Epithelial cell of esophagus (primary cell): ENCODE measurements at regions not wholly inside any gene's neighbourhood (a gene's known extent, or its start where the extent isn't known, plus 50 kb on each side); places are given as distances from the start of the nearest gene placed in this dataset.

ENCODE experiments used
- DNase-seq: peaks from one replicate; pipeline ENCODE4 v3.0.0; 2010; ENCODE audit warnings: low read depth
- H3K4me3 ChIP-seq: 2 replicates; pipeline ENCODE4 v1.5.1; 2011; ENCODE audit warnings: mild to moderate bottlenecking, low read length, control low read depth
- TF ChIP-seq, protein P1 (sequence below): IDR thresholded peaks from 2 replicates; pipeline ENCODE4 v1.5.1; 2011; ENCODE audit warnings: low read depth, mild to moderate bottlenecking, low read length, control low read depth, inconsistent platforms; ENCODE audit not compliant: insufficient read depth; ENCODE audit errors: missing control alignments

DNA sequence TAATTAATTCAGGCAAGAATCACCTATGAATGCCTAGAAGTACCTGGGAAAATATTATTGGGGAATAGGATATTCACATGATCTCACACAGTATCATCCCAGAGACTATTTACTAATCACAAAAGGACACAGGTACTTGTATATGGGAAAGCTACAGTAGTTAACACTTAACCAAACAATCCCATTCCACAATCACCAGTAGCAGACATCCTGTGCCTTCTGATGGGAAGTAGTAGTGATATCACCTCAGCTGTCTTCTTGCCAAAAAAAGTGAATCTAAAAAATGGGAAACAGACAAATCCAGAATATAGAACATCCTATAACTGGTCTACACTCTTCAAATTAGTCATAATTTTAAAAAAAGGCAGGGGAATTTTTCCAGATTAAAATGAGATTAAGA is 75.6 kb upstream of the CCDC150 start:
- no peak for DNase-seq
- H3K4me3 ChIP-seq, result no peak overlapping the region
- TF ChIP-seq, protein P1, sequence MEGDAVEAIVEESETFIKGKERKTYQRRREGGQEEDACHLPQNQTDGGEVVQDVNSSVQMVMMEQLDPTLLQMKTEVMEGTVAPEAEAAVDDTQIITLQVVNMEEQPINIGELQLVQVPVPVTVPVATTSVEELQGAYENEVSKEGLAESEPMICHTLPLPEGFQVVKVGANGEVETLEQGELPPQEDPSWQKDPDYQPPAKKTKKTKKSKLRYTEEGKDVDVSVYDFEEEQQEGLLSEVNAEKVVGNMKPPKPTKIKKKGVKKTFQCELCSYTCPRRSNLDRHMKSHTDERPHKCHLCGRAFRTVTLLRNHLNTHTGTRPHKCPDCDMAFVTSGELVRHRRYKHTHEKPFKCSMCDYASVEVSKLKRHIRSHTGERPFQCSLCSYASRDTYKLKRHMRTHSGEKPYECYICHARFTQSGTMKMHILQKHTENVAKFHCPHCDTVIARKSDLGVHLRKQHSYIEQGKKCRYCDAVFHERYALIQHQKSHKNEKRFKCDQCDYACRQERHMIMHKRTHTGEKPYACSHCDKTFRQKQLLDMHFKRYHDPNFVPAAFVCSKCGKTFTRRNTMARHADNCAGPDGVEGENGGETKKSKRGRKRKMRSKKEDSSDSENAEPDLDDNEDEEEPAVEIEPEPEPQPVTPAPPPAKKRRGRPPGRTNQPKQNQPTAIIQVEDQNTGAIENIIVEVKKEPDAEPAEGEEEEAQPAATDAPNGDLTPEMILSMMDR, result no peak

DNA sequence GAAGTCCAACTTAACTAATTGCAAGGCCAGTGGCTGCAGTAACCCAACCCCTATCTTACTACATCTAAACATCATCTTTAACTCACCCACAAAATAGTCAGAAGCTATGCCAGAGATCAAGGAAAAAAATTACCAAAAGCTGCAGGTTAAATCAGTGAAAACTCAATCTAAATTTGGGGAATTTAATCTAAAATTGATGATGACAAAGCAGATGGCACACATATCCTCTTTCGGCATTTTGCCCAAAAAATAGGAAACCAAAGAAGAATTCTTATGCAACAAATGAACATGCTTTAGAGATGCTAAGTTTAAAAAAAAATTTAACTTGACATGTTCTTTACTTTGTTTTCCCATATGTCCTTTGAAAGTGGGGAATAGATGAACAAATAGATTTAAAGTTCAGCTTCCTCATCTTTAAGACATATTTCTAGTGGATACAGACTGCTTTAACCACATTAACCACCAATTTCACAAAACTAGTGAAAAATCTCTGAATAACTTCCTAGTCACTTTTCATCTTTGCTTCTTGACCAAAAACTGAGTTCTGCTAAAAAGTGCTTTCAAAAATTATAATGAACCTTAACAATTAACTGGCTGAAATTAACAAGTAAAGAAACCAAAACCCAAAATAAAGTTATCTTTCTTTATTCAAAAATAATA is 74.3 kb upstream of the CCDC150 start:
- no peak for DNase-seq
- TF ChIP-seq, protein P1, result no peak
- no peak overlapping the region for H3K4me3 ChIP-seq

DNA sequence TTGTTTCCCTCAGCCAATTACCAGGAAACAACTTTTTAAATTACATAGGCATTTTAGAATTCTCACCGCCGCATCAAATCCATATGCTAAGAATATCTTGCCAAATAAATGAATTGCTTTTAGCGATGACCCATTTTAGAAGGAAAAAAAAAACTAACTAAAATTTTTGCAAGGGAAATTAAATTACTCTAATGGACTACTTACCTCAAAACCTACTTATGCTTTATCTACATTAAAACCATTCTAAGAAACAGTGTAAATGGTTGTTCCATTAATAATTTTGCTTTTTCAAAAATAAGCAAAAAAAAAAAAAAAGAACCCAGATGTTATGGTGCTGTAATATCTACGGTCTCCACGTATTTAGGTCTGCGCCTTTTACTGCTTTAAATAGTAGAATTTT is 73.5 kb upstream of the CCDC150 start:
- TF ChIP-seq, protein P1, result no peak
- no peak for DNase-seq
- no peak overlapping the region for H3K4me3 ChIP-seq

DNA sequence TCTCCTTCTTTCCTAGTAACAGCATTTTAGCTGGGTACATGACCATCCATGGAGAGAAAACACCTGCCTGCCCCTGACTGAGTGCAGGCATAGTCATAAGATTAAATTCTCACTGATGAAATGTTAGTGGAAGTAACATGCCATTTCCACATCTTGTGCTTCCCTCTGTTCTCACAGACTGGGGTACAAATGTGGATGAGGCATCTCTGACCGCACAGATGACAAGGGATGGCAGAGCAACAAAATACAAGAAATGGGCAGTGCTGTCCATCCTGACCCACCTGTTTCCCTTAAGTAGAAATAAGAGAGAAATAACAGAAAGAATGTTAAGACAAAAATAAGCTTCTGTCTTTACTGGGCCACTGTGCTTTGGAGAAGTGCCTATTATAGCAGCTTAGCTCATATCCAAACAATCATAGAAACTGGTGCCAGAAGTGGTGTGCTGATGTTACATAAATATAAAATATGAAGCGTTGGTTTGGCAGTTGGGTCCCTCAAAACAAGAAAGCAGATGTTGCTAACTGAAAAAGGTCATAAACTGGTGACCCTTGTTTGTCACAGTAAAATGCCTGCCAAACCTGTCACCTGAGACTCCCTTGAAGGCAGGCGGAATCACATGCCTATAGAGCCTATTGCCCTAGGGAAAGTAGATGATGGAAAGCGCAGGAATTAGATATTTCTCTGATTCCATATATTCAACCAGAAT is 72.4 kb upstream of the CCDC150 start:
- TF ChIP-seq, protein P1, result no peak
- H3K4me3 ChIP-seq, result no peak overlapping the region
- DNase-seq, result no peak

DNA sequence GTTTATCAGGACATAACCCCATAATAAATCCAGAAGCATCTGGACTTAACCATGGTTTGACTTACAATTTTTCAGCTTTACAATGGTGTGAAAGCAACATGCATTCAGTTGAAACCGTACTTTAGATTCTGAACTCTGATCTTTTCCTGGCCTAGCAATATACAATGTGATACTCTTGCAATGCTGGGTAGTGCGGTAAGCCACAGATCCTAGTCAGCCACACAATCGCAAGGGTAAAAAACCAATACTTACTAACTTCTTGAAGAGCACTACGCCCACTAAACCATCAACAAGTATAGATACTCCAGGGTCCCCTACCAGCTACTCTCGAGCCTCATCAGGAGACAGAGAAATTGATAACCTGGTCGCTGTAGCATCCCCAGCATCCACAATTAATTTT is 71.0 kb upstream of the CCDC150 start:
- DNase-seq, result no peak
- TF ChIP-seq, protein P1, result no peak
- no peak overlapping the region for H3K4me3 ChIP-seq

DNA sequence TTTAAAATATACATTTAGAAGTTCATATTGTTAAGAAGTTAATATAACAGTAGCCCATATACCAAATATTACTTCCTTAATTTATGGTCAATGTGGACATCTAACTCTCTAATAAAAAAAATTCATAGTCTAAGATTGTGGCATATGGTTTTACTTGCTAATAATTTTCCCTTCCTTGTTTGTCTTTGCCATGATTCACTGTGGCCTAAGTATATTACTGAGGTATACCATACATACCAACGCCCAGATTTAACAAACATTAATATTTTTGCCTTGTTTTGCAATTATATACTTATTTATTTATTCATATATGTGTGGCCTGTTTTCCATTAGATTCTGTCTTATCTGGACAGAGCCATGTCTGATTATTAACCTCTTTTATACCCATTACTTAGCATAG is 54.6 kb upstream of the CCDC150 start:
- no peak overlapping the region for H3K4me3 ChIP-seq
- no peak for DNase-seq
- TF ChIP-seq, protein P1, result no peak
